ENCODE measurements at regions not wholly inside any gene's neighbourhood (a gene's known extent, or its start where the extent isn't known, plus 50 kb on each side); places are given as distances from the start of the nearest gene placed in this dataset.

DNA sequence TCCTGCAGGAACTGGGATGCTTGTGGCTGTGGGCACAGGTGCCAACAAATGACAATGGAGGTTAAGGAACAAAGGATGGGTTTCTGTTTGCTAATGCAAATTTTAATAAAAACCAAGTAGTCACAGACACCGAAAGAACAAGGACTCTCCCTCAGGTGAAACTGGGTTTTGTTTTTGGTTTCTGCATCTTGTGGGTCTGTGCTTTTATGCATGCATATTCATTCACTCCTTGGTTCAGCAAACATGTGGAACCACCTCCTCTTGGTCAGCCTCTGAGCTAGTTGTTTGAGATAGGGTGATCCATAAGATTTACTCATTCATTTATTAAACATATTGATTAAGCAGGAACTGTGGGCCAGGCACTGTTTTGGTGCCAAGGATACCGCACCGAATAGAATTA lies 381.9 kb downstream of the CDK5RAP2 start:
- Histone ChIP-seq H3K9me3 (ENCODE audit: low read depth, low read length, poor library complexity, severe bottlenecking) (no peaks in the 10 kb centered on the region), H3K27ac (ENCODE audit: low read depth, low read length, poor library complexity, severe bottlenecking) (no peak overlapping the region), H3K27me3 (replicated peaks; ENCODE audit: insufficient read depth, low read depth, low read length, poor library complexity) (peaks cover 30% of the 10 kb centered on the region), H3K4me1 (ENCODE audit: insufficient read depth, low read length, poor library complexity, severe bottlenecking) (no peaks in the 10 kb centered on the region), H3K36me3 (ENCODE audit: insufficient read depth, low read length, poor library complexity, severe bottlenecking) (no peaks in the 10 kb centered on the region), H3K4me3 (ENCODE audit: low read depth, low read length, poor library complexity, severe bottlenecking) (no peak overlapping the region)
- intact Hi-C loops (cut with micrococcal nuclease; ENCODE audit: unreplicated experiment), result no loop called here
- BruUV-seq (replicated peaks), result no TSS peak
- DNase-seq (ENCODE audit: low spot score), result no peak
- ChIA-PET CTCF (no interaction called here), POLR2A (ENCODE audit: low non-redundant PET) (no interaction called here)
- TF ChIP-seq, protein P1, sequence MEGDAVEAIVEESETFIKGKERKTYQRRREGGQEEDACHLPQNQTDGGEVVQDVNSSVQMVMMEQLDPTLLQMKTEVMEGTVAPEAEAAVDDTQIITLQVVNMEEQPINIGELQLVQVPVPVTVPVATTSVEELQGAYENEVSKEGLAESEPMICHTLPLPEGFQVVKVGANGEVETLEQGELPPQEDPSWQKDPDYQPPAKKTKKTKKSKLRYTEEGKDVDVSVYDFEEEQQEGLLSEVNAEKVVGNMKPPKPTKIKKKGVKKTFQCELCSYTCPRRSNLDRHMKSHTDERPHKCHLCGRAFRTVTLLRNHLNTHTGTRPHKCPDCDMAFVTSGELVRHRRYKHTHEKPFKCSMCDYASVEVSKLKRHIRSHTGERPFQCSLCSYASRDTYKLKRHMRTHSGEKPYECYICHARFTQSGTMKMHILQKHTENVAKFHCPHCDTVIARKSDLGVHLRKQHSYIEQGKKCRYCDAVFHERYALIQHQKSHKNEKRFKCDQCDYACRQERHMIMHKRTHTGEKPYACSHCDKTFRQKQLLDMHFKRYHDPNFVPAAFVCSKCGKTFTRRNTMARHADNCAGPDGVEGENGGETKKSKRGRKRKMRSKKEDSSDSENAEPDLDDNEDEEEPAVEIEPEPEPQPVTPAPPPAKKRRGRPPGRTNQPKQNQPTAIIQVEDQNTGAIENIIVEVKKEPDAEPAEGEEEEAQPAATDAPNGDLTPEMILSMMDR (conservative IDR thresholded peaks at IDR 0.05; ENCODE audit: low read depth, low read length), result no peak
- no peak for TF ChIP-seq EZH2 (IDR thresholded peaks at IDR 0.05; ENCODE audit: borderline replicate concordance, low read depth, low read length, poor library complexity, severe bottlenecking)

GRCh38 chr9:120197605-120198004 lies 382.4 kb downstream of the CDK5RAP2 start:
- BruUV-seq (replicated peaks), result no TSS peak
- no peak for TF ChIP-seq EZH2 (IDR thresholded peaks at IDR 0.05; ENCODE audit: borderline replicate concordance, low read depth, low read length, poor library complexity, severe bottlenecking)
- TF ChIP-seq, protein P1 (conservative IDR thresholded peaks at IDR 0.05; ENCODE audit: low read depth, low read length), result no peak
- CTCF ChIA-PET, result no interaction called here

DNA sequence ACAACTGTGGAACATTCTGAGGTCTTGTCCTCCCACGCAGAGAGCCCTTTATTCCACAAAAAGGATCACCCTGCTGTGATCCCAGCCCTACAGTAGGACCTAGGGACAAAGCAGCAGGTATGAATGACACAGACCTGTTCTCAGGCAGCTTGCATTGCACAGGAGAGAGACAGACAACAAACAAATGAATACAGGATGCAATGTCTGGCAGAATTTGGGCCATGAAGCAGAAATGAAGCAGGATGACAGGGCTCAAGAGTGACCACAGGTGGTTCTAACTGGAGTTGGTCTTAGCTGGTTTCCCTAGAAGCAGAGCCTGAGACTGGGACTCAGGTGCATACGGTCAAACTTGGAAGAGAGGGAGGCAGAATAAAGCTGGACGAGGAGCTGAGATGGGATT lies 388.8 kb downstream of the CDK5RAP2 start:
- no peaks in the 10 kb centered on the region for H3K9me3 ChIP-seq (ENCODE audit: low read depth, low read length, poor library complexity, severe bottlenecking)
- ChIA-PET POLR2A (ENCODE audit: low non-redundant PET) (no interaction called here), CTCF (no interaction called here)
- no peak for TF ChIP-seq EZH2 (IDR thresholded peaks at IDR 0.05; ENCODE audit: borderline replicate concordance, low read depth, low read length, poor library complexity, severe bottlenecking)
- TF ChIP-seq, protein P1 (conservative IDR thresholded peaks at IDR 0.05; ENCODE audit: low read depth, low read length), result no peak
- intact Hi-C loops (cut with micrococcal nuclease; ENCODE audit: unreplicated experiment), result no loop called here
- peaks cover 58% of the 10 kb centered on the region for H3K27me3 ChIP-seq (replicated peaks; ENCODE audit: insufficient read depth, low read depth, low read length, poor library complexity)
- DNase-seq (ENCODE audit: low spot score), result no peak
- no peak overlapping the region for H3K4me3 ChIP-seq (ENCODE audit: low read depth, low read length, poor library complexity, severe bottlenecking)
- no peaks in the 10 kb centered on the region for H3K4me1 ChIP-seq (ENCODE audit: insufficient read depth, low read length, poor library complexity, severe bottlenecking)
- H3K36me3 ChIP-seq (ENCODE audit: insufficient read depth, low read length, poor library complexity, severe bottlenecking), result no peaks in the 10 kb centered on the region
- BruUV-seq (replicated peaks), result no TSS peak
- no peak overlapping the region for H3K27ac ChIP-seq (ENCODE audit: low read depth, low read length, poor library complexity, severe bottlenecking)

More at GRCh38 chr9:120197605-120198004, 382.4 kb downstream of the CDK5RAP2 start:
- Histone ChIP-seq H3K36me3 (ENCODE audit: insufficient read depth, low read length, poor library complexity, severe bottlenecking) (no peaks in the 10 kb centered on the region), H3K4me1 (ENCODE audit: insufficient read depth, low read length, poor library complexity, severe bottlenecking) (no peaks in the 10 kb centered on the region), H3K27me3 (replicated peaks; ENCODE audit: insufficient read depth, low read depth, low read length, poor library complexity) (peaks cover 31% of the 10 kb centered on the region), H3K9me3 (ENCODE audit: low read depth, low read length, poor library complexity, severe bottlenecking) (no peaks in the 10 kb centered on the region), H3K4me3 (ENCODE audit: low read depth, low read length, poor library complexity, severe bottlenecking) (no peak overlapping the region), H3K27ac (ENCODE audit: low read depth, low read length, poor library complexity, severe bottlenecking) (no peak overlapping the region)
- intact Hi-C loops (cut with micrococcal nuclease; ENCODE audit: unreplicated experiment), result no loop called here
- DNase-seq (ENCODE audit: low spot score), result no peak
- POLR2A ChIA-PET (ENCODE audit: low non-redundant PET), result no interaction called here
